ENCODE measurements at regions not wholly inside any gene's neighbourhood (a gene's known extent, or its start where the extent isn't known, plus 50 kb on each side); places are given as distances from the start of the nearest gene placed in this dataset.

DNA sequence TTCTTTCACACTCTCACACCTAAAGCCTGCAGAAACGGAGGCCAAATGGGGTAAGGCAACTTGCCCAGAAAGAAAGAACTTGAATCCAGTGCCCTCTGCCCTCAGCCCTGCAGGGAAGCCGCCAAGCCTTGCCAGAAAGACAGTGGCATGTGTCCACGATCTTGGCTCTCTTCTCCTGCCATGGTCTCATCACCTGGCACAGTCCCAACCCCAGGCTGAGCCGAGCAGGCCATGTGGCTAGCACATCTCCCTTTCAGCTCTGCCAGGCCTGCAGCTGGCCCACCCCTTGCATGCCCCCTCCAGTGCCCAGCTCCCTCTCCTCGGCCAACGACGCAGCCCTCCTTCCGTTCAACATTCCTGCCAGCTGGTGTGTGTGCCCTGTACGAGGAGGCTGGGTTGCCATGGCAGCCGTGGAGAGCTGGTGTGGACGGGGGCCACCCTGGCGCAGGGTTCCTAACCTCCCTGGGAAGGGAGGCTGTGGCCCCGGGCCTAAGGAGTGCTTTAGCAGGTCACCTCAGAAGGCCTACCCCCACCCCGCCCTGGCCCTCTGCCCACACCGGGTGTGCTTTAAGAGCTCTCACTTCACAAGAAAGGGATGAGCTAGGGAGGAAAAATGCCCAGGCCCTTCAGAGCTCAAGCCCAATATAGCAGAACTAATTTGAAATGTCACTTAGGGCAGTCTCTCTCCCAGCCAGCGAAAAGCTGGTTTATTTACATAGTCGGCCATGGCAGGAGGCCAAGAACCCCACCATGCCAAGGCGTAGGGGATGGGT is 73.0 kb upstream of the PJA1 start:
- Histone ChIP-seq H3K36me3 (ENCODE audit: insufficient read depth, low read length) (no peaks in the 10 kb centered on the region), H3K9me2 (replicated peaks; ENCODE audit: low read depth, low read length) (no peaks in the 10 kb centered on the region), H3K79me2 (ENCODE audit: insufficient read depth, low read length) (no peaks in the 10 kb centered on the region), H3K9ac (ENCODE audit: low read depth, low read length, poor library complexity, severe bottlenecking) (no peak overlapping the region), H3K27me3 (ENCODE audit: insufficient read depth, low read length, poor library complexity, severe bottlenecking) (no peaks in the 10 kb centered on the region), H3K4me2 (ENCODE audit: low read depth, low read length, poor library complexity, severe bottlenecking) (no peak overlapping the region), H3K4me3 (ENCODE audit: low read length, poor library complexity, severe bottlenecking) (no peak overlapping the region), H2AFZ (ENCODE audit: low read length) (no peak overlapping the region), H3K4me1 (ENCODE audit: insufficient read depth, low read length, poor library complexity, severe bottlenecking) (no peaks in the 10 kb centered on the region), H3K9me3 (ENCODE audit: insufficient read depth, low read depth, low read length) (no peaks in the 10 kb centered on the region), H4K20me1 (ENCODE audit: insufficient read depth, low read length, poor library complexity, severe bottlenecking) (no peaks in the 10 kb centered on the region), H3F3A (ENCODE audit: low read depth) (no peaks in the 10 kb centered on the region)
- TF ChIP-seq EZH2phosphoT487 (IDR thresholded peaks at IDR 0.05; ENCODE audit: borderline replicate concordance) (no peak), CTCF (conservative IDR thresholded peaks at IDR 0.05; ENCODE audit: low read length) (no peak)

DNA sequence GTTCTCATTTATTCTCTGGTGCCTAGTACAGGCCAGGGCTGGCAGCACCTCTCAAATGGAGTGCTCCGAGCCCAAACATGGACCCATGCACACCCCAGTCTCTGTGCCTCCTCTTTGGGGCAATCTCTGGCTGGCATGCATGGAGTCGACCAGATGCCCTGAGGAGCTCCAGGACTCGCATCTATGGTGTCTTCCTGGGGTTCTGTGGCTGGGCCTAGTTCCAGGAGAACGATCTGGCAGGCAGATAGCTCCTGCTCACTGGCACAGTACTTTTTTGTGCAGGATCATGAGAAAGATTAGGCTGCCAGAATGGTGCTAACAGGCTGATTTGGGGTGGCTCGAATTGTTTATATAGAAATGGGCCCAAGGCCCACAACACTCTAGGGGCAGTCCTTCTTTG is 72.0 kb upstream of the PJA1 start:
- Histone ChIP-seq H3K27me3 (ENCODE audit: insufficient read depth, low read length, poor library complexity, severe bottlenecking) (no peaks in the 10 kb centered on the region), H2AFZ (ENCODE audit: low read length) (no peak overlapping the region), H3K4me3 (ENCODE audit: low read length, poor library complexity, severe bottlenecking) (no peak overlapping the region), H3K36me3 (ENCODE audit: insufficient read depth, low read length) (no peaks in the 10 kb centered on the region), H3K9me3 (ENCODE audit: insufficient read depth, low read depth, low read length) (no peaks in the 10 kb centered on the region), H3K4me1 (ENCODE audit: insufficient read depth, low read length, poor library complexity, severe bottlenecking) (no peaks in the 10 kb centered on the region), H4K20me1 (ENCODE audit: insufficient read depth, low read length, poor library complexity, severe bottlenecking) (no peaks in the 10 kb centered on the region), H3K9me2 (replicated peaks; ENCODE audit: low read depth, low read length) (no peaks in the 10 kb centered on the region), H3F3A (ENCODE audit: low read depth) (no peaks in the 10 kb centered on the region), H3K4me2 (ENCODE audit: low read depth, low read length, poor library complexity, severe bottlenecking) (no peak overlapping the region), H3K9ac (ENCODE audit: low read depth, low read length, poor library complexity, severe bottlenecking) (no peak overlapping the region), H3K79me2 (ENCODE audit: insufficient read depth, low read length) (no peaks in the 10 kb centered on the region)
- no peak for TF ChIP-seq CTCF (conservative IDR thresholded peaks at IDR 0.05; ENCODE audit: low read length)
- no peak for TF ChIP-seq EZH2phosphoT487 (IDR thresholded peaks at IDR 0.05; ENCODE audit: borderline replicate concordance)

DNA sequence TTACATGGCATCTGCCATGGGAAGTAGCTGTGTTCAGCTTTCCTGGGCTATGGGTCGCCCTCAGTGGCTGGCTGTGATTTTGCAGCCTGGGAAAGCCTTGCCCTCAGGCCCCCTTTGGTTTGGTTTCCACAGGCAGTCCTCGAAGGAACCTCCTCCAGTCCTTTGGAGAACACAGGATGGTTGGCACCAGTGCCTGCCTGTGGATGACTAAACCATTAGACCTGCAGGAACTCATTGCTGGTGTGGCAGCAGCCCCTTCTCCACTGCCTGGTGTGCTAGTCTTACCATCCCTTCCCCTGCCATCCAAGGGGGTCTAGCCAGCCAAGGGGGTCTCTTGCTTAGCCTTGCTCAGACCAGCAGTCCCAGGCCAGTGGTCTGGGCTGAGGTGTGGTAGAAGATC is 71.4 kb upstream of the PJA1 start:
- no peak for TF ChIP-seq CTCF (conservative IDR thresholded peaks at IDR 0.05; ENCODE audit: low read length)
- no peak for TF ChIP-seq EZH2phosphoT487 (IDR thresholded peaks at IDR 0.05; ENCODE audit: borderline replicate concordance)
- H3K9me3 ChIP-seq (ENCODE audit: insufficient read depth, low read depth, low read length), result no peaks in the 10 kb centered on the region
- no peaks in the 10 kb centered on the region for H3K79me2 ChIP-seq (ENCODE audit: insufficient read depth, low read length)
- no peaks in the 10 kb centered on the region for H3K4me1 ChIP-seq (ENCODE audit: insufficient read depth, low read length, poor library complexity, severe bottlenecking)
- no peaks in the 10 kb centered on the region for H3K27me3 ChIP-seq (ENCODE audit: insufficient read depth, low read length, poor library complexity, severe bottlenecking)
- no peaks in the 10 kb centered on the region for H3K9me2 ChIP-seq (replicated peaks; ENCODE audit: low read depth, low read length)
- no peaks in the 10 kb centered on the region for H3F3A ChIP-seq (ENCODE audit: low read depth)
- H4K20me1 ChIP-seq (ENCODE audit: insufficient read depth, low read length, poor library complexity, severe bottlenecking), result no peaks in the 10 kb centered on the region
- no peak overlapping the region for H2AFZ ChIP-seq (ENCODE audit: low read length)
- no peak overlapping the region for H3K9ac ChIP-seq (ENCODE audit: low read depth, low read length, poor library complexity, severe bottlenecking)
- no peaks in the 10 kb centered on the region for H3K36me3 ChIP-seq (ENCODE audit: insufficient read depth, low read length)
- H3K4me3 ChIP-seq (ENCODE audit: low read length, poor library complexity, severe bottlenecking), result no peak overlapping the region
- no peak overlapping the region for H3K4me2 ChIP-seq (ENCODE audit: low read depth, low read length, poor library complexity, severe bottlenecking)

Measured in Loucy (cell line).